Right lobe of liver (tissue), 4 donors: ENCODE measurements at regions not wholly inside any gene's neighbourhood (a gene's known extent, or its start where the extent isn't known, plus 50 kb on each side); places are given as distances from the start of the nearest gene placed in this dataset.

Experiments
- POLR2A ChIP-seq: fragments of 450-650 bp; IDR thresholded peaks from one replicate; pipeline ENCODE4 v1.6.1; 2017; ENCODE audit warnings: antibody characterized with exemption, mild to moderate bottlenecking
- TF ChIP-seq, protein P1 (sequence below), 4 donors: fragments of 200-600 bp in 3 of 4; fragments of 450-650 bp in 1 of 4; IDR thresholded peaks; one replicate each; pipeline versions ENCODE4 v1.5.1 to v1.8.0; 2016 to 2022; ENCODE audit warnings: antibody characterized with exemption in 4 of 4, mild to moderate bottlenecking in 2 of 4
- donor health status: DM: no; HTN: no; CAD: no.
- donor health status: DM: no; HTN: no; CAD: no.
- donor health status: DM: no; HTN: yes; CAD: no.

DNA sequence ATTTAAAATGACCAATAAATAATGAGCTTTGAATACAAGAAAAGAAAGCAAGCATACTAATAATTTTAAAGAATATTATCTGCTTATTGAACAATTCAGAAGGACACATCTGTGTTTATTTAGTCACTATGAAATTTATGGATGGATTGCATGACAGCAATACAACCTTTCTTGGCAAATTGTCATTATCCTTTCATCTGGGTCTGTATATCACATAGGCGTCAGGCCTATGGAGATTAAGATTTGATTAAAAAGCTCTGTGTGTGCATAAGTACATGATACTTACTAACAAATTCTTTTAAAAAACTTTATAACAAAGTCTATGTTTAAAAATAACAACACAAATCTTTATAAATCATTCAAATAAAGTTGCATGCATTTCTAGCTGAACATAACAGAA is 1394.4 kb downstream of the KHDRBS2 start:
- no peak for TF ChIP-seq POLR2A
- TF ChIP-seq, protein P1, sequence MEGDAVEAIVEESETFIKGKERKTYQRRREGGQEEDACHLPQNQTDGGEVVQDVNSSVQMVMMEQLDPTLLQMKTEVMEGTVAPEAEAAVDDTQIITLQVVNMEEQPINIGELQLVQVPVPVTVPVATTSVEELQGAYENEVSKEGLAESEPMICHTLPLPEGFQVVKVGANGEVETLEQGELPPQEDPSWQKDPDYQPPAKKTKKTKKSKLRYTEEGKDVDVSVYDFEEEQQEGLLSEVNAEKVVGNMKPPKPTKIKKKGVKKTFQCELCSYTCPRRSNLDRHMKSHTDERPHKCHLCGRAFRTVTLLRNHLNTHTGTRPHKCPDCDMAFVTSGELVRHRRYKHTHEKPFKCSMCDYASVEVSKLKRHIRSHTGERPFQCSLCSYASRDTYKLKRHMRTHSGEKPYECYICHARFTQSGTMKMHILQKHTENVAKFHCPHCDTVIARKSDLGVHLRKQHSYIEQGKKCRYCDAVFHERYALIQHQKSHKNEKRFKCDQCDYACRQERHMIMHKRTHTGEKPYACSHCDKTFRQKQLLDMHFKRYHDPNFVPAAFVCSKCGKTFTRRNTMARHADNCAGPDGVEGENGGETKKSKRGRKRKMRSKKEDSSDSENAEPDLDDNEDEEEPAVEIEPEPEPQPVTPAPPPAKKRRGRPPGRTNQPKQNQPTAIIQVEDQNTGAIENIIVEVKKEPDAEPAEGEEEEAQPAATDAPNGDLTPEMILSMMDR (IDR thresholded peaks at IDR 0.05) = no peak
